ENCODE measurements at regions not wholly inside any gene's neighbourhood (a gene's known extent, or its start where the extent isn't known, plus 50 kb on each side); places are given as distances from the start of the nearest gene placed in this dataset.

GRCh38 chr5:31021181-31021624 is 172.3 kb upstream of the CDH6 start:
- Mint-ChIP-seq H3K4me3 (no peak overlapping the region), H3K36me3 (no peaks in the 10 kb centered on the region), H3K27me3 (ENCODE audit: insufficient read depth, low read depth) (no peaks in the 10 kb centered on the region), H3K27ac (no peak overlapping the region), H3K9me3 (peaks cover 11% of the 10 kb centered on the region), H3K4me1 (peaks cover 5% of the 10 kb centered on the region)
- Histone ChIP-seq H4K20me1 (ENCODE audit: low read depth) (no peaks in the 10 kb centered on the region), H3K4me3 (no peak overlapping the region), H3K9ac (no peak overlapping the region), H3K79me2 (ENCODE audit: low read depth) (no peaks in the 10 kb centered on the region), H3K9me3 (ENCODE audit: low read depth) (no peaks in the 10 kb centered on the region), H3K27me3 (no peaks in the 10 kb centered on the region), H3K36me3 (no peaks in the 10 kb centered on the region), H3K4me1 (no peaks in the 10 kb centered on the region), H3K4me2 (no peak overlapping the region), H2AFZ (replicated peaks) (no peak overlapping the region), H3F3A (ENCODE audit: low read depth) (no peaks in the 10 kb centered on the region), H3K27ac (no peak overlapping the region)
- TF ChIP-seq EZH2phosphoT487 (IDR thresholded peaks at IDR 0.05): no peak
- no peak for TF ChIP-seq EZH2 (IDR thresholded peaks at IDR 0.05)
- no peak for TF ChIP-seq CTCF (IDR thresholded peaks at IDR 0.05)
- DNase-seq (ENCODE audit: low spot score): no peak

DNA sequence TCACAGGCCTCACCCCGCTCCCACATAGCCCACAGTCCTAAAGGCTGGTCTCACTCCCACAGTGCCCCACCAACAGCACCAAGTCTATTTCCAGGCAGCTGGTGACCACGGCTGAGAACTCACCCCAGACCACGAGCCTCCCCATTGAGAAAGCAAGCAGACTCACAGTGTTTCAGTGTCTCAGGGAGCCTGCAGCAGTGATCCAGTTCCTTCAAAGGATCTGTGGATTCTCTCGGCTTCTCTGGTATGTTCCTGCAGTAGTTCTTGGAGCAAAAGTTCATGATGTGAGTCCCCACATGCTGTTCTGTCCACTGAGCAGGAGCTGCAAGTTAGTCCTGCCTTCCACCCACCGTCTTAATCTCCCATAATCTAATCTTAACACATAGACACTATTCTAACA is 185.3 kb upstream of the CDH6 start:
- H3K9me3 ChIP-seq (ENCODE audit: low read depth): no peaks in the 10 kb centered on the region
- H3K9ac ChIP-seq: no peak overlapping the region
- no peaks in the 10 kb centered on the region for H3K79me2 ChIP-seq (ENCODE audit: low read depth)
- H3K4me2 ChIP-seq: no peak overlapping the region
- Mint-ChIP-seq H3K4me3 (no peak overlapping the region), H3K27me3 (ENCODE audit: insufficient read depth, low read depth) (peaks cover 6% of the 10 kb centered on the region), H3K27ac (no peak overlapping the region), H3K9me3 (peaks cover 37% of the 10 kb centered on the region), H3K4me1 (peaks cover 5% of the 10 kb centered on the region), H3K36me3 (peaks cover 4% of the 10 kb centered on the region)
- no peak for DNase-seq (ENCODE audit: low spot score)
- no peak for TF ChIP-seq EZH2 (IDR thresholded peaks at IDR 0.05)
- TF ChIP-seq EZH2phosphoT487 (IDR thresholded peaks at IDR 0.05): no peak
- TF ChIP-seq CTCF (IDR thresholded peaks at IDR 0.05): no peak
- H3K27me3 ChIP-seq: no peaks in the 10 kb centered on the region
- no peaks in the 10 kb centered on the region for H3K36me3 ChIP-seq
- no peak overlapping the region for H3K4me3 ChIP-seq
- H2AFZ ChIP-seq (replicated peaks): no peak overlapping the region
- no peaks in the 10 kb centered on the region for H4K20me1 ChIP-seq (ENCODE audit: low read depth)
- no peaks in the 10 kb centered on the region for H3K4me1 ChIP-seq
- no peak overlapping the region for H3K27ac ChIP-seq
- no peaks in the 10 kb centered on the region for H3F3A ChIP-seq (ENCODE audit: low read depth)

GRCh38 chr5:31007672-31008071 is 185.8 kb upstream of the CDH6 start:
- H3K9me3 ChIP-seq (ENCODE audit: low read depth): no peaks in the 10 kb centered on the region
- H3K27me3 Mint-ChIP-seq (ENCODE audit: insufficient read depth, low read depth): peaks cover 6% of the 10 kb centered on the region
- TF ChIP-seq CTCF (IDR thresholded peaks at IDR 0.05) (no peak), EZH2phosphoT487 (IDR thresholded peaks at IDR 0.05) (no peak), EZH2 (IDR thresholded peaks at IDR 0.05) (no peak)
- H4K20me1 ChIP-seq (ENCODE audit: low read depth): no peaks in the 10 kb centered on the region
- no peak overlapping the region for H3K4me3 Mint-ChIP-seq
- H3K4me3 ChIP-seq: no peak overlapping the region
- H3K27me3 ChIP-seq: no peaks in the 10 kb centered on the region
- no peak for DNase-seq (ENCODE audit: low spot score)
- H3K9ac ChIP-seq: no peak overlapping the region
- H3K36me3 Mint-ChIP-seq: peaks cover 4% of the 10 kb centered on the region
- no peak overlapping the region for H3K4me2 ChIP-seq
- no peaks in the 10 kb centered on the region for H3K4me1 ChIP-seq
- H3K27ac ChIP-seq: no peak overlapping the region
- no peaks in the 10 kb centered on the region for H3K36me3 ChIP-seq
- peaks cover 5% of the 10 kb centered on the region for H3K4me1 Mint-ChIP-seq
- H3K79me2 ChIP-seq (ENCODE audit: low read depth): no peaks in the 10 kb centered on the region
- H3K9me3 Mint-ChIP-seq: peaks cover 41% of the 10 kb centered on the region
- H3F3A ChIP-seq (ENCODE audit: low read depth): no peaks in the 10 kb centered on the region
- no peak overlapping the region for H2AFZ ChIP-seq (replicated peaks)
- H3K27ac Mint-ChIP-seq: no peak overlapping the region
